Urinary bladder (tissue), 3 donors: ENCODE measurements at regions not wholly inside any gene's neighbourhood (a gene's known extent, or its start where the extent isn't known, plus 50 kb on each side); places are given as distances from the start of the nearest gene placed in this dataset.
"Not testable (repeated sequence)": the region's sequence is repeated elsewhere in the genome, so short reads cannot be mapped to it uniquely, and the experiment has no call there.

Experiments
- DNase-seq: peaks from one replicate; pipeline ENCODE4 v3.0.0-alpha.2; 2015; ENCODE audit errors: extremely low spot score
- H3K27ac ChIP-seq: one replicate; pipeline ENCODE4 v1.5.1; 2013; ENCODE audit warnings: low read depth, mild to moderate bottlenecking, moderate library complexity
- H3K36me3 ChIP-seq: one replicate; pipeline ENCODE4 v1.6.1; 2013; ENCODE audit warnings: mild to moderate bottlenecking, moderate library complexity; ENCODE audit not compliant: insufficient read depth
- H3K4me1 ChIP-seq: one replicate; pipeline ENCODE4 v1.6.1; 2013; ENCODE audit warnings: mild to moderate bottlenecking, moderate library complexity; ENCODE audit not compliant: insufficient read depth
- H3K4me3 ChIP-seq: one replicate; pipeline ENCODE4 v1.5.1; 2013; ENCODE audit warnings: low read depth, low read length
- WGBS: extraction: QIAGEN DNeasy Blood & Tissue Kit; methylation state at CpG from one replicate; pipeline ENCODE4 v1.1.7; 2013; 5-methylcytosine and 5-hydroxymethylcytosine counted together
- donor health status: healthy with polysubstance abuse.
- donor health status: healthy.

GRCh38 chr16:13479549-13479948 lies 440.4 kb upstream of the ERCC4 start:
- Histone ChIP-seq H3K4me3 (no peak overlapping the region), H3K27ac (no peak overlapping the region), H3K4me1 (no peaks in the 10 kb centered on the region), H3K36me3 (no peaks in the 10 kb centered on the region)
- no peak for DNase-seq
- 88% methylated on average over 7 of the region's 7 CpGs for WGBS

DNA sequence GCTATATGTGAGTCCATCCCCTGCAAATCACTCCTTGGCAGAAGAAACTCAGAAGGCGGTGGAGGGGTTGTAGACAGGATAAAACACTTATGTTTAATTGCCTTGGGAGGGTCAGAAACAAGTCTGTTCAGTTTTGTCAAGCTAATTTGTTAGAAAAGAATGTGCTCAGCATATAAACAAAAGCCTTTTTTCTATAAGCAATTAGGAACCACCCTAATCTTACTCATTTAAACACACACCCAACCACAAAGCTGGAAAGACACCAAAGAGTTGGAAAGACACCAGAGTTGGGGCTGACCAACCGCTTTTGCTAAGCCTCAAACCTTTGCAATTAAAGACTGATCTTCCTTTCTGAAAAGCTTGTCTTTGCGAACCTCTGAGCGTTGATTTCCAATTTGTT lies 439.2 kb upstream of the ERCC4 start:
- Histone ChIP-seq H3K4me3 (no peak overlapping the region), H3K4me1 (no peaks in the 10 kb centered on the region), H3K27ac (no peak overlapping the region), H3K36me3 (no peaks in the 10 kb centered on the region)
- DNase-seq, result no peak
- 64% methylated on average over 4 of the region's 4 CpGs for WGBS

- H3K36me3 ChIP-seq, result no peaks in the 10 kb centered on the region
- H3K27ac ChIP-seq, result no peak overlapping the region
- no peaks in the 10 kb centered on the region for H3K4me1 ChIP-seq
- H3K4me3 ChIP-seq, result no peak overlapping the region
- DNase-seq, result no peak
- 73% methylated on average over 3 of the region's 3 CpGs for WGBS
Observed at GRCh38 chr16:13483121-13483520, 436.8 kb upstream of the ERCC4 start.

GRCh38 chr16:13489416-13489815 lies 430.5 kb upstream of the ERCC4 start:
- not testable (repeated sequence) for H3K4me3 ChIP-seq, DNase-seq, H3K36me3 ChIP-seq, H3K4me1 ChIP-seq, H3K27ac ChIP-seq
- 76% methylated on average over 3 of the region's 3 CpGs for WGBS

- WGBS, result 83% methylated on average over 4 of the region's 4 CpGs
- no peak for DNase-seq
- Histone ChIP-seq H3K27ac (no peak overlapping the region), H3K36me3 (no peaks in the 10 kb centered on the region), H3K4me3 (no peak overlapping the region), H3K4me1 (no peaks in the 10 kb centered on the region)
Observed at GRCh38 chr16:13492046-13492445, 427.9 kb upstream of the ERCC4 start.

GRCh38 chr16:13503960-13504635 lies 415.9 kb upstream of the ERCC4 start:
- no peaks in the 10 kb centered on the region for H3K4me1 ChIP-seq
- DNase-seq, result no peak
- H3K4me3 ChIP-seq, result no peak overlapping the region
- H3K27ac ChIP-seq, result no peak overlapping the region
- no peaks in the 10 kb centered on the region for H3K36me3 ChIP-seq
- WGBS, result 83% methylated on average over 5 of the region's 5 CpGs

GRCh38 chr16:13507530-13507929 lies 412.4 kb upstream of the ERCC4 start:
- no peak for DNase-seq
- Histone ChIP-seq H3K27ac (no peak overlapping the region), H3K4me1 (no peaks in the 10 kb centered on the region), H3K4me3 (no peak overlapping the region), H3K36me3 (no peaks in the 10 kb centered on the region)
- WGBS, result 50% methylated on average over 5 of the region's 5 CpGs

- H3K36me3 ChIP-seq, result no peaks in the 10 kb centered on the region
- H3K27ac ChIP-seq, result no peak overlapping the region
- no peak overlapping the region for H3K4me3 ChIP-seq
- no peak for DNase-seq
- 68% methylated on average over 5 of the region's 5 CpGs for WGBS
- H3K4me1 ChIP-seq, result no peaks in the 10 kb centered on the region
Observed at GRCh38 chr16:13510425-13511151, 409.4 kb upstream of the ERCC4 start.

DNA sequence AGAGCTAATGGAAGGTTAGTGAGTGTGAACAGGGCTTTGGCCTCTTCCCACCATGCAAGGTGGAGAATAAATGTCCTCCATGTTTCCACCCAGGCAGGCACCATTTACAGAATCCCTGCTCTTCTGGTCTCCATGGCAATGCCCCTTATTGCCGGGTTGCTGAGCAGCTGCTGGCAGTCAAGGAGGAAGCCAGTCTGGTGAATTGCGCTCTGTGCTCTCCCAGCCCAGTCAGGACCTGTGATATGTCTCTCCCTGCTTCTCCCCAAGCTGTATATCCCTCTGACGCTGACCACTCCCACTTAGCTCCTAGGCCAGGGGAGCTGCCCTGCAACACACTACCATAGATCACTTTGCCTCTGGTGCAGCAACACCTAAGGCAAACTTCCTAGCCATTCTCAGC lies 402.1 kb upstream of the ERCC4 start:
- H3K27ac ChIP-seq, result no peak overlapping the region
- H3K36me3 ChIP-seq, result no peaks in the 10 kb centered on the region
- H3K4me1 ChIP-seq, result no peaks in the 10 kb centered on the region
- no peak for DNase-seq
- 31% methylated on average over 3 of the region's 3 CpGs for WGBS
- no peak overlapping the region for H3K4me3 ChIP-seq

DNA sequence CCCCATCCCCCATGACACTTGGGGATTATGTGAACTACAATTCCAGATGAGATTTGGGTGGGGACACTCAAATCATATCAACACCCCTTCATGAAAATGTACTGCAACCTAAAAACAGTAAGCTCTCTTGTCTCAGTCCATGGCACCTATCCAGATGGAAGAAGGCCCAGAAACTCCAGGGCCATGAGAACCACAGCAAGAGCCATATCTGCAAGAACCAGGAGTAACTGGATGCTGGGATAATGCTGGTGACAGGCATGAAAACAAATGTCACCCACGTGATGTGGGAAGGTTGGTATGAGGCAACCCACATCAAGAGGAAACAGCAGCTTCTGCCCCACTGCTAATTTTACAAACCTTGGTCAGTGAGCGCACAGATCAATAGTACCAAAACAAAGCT lies 400.1 kb upstream of the ERCC4 start:
- no peak overlapping the region for H3K27ac ChIP-seq
- DNase-seq, result no peak
- 72% methylated on average over 2 of the region's 2 CpGs for WGBS
- no peak overlapping the region for H3K4me3 ChIP-seq
- no peaks in the 10 kb centered on the region for H3K4me1 ChIP-seq
- no peaks in the 10 kb centered on the region for H3K36me3 ChIP-seq

- 36% methylated on average over 2 of the region's 2 CpGs for WGBS
- H3K4me1 ChIP-seq, result no peaks in the 10 kb centered on the region
- no peaks in the 10 kb centered on the region for H3K36me3 ChIP-seq
- no peak overlapping the region for H3K4me3 ChIP-seq
- DNase-seq, result no peak
- no peak overlapping the region for H3K27ac ChIP-seq
Observed at GRCh38 chr16:13521356-13521755, 398.6 kb upstream of the ERCC4 start.

GRCh38 chr16:13527332-13527731 lies 392.6 kb upstream of the ERCC4 start:
- DNase-seq, result no peak
- WGBS, result 70% methylated on average over 7 of the region's 7 CpGs
- no peaks in the 10 kb centered on the region for H3K36me3 ChIP-seq
- no peak overlapping the region for H3K27ac ChIP-seq
- no peak overlapping the region for H3K4me3 ChIP-seq
- H3K4me1 ChIP-seq, result no peaks in the 10 kb centered on the region

- H3K36me3 ChIP-seq, result no peaks in the 10 kb centered on the region
- WGBS, result 42% methylated on average over 3 of the region's 3 CpGs
- H3K4me1 ChIP-seq, result no peaks in the 10 kb centered on the region
- no peak overlapping the region for H3K27ac ChIP-seq
- DNase-seq, result no peak
- no peak overlapping the region for H3K4me3 ChIP-seq
Observed at GRCh38 chr16:13528691-13529090, 391.3 kb upstream of the ERCC4 start.

DNA sequence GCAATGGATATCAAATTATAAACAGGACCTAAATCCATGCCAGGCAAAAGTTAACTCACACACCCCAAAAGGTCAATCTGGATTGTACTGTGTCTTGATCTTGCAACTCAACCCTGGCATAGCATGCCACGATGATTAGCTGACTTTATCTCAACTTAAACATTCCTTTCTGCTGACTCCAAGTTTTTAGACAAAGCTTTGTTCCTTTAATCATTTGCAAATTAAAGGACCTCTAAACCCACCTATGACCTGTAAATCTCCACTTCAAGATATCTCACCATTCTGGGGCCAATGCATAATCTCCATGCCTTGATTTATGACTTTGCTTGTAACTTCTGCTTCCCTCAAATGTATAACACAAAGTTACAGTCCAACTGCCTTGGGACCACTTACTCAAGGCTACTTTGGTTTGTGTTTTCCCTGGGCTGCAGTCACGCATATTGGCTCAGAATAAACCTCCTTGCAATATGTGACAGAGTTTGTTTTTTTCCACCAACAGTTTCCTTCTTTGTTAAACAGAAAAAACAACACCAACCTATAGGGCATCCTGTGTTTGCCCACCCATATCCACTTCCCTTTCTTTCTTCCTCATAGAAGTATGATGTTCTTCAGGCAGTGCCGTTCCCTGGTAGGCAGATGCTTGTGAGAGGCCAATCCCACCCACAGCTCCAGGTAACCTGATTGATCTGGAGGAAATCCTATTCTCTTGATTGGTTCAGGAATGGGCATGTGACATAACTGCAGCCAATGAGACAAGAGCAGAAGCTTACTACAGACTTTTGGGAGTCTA lies 390.6 kb upstream of the ERCC4 start:
- no peak for DNase-seq
- WGBS, result 33% methylated on average over 3 of the region's 3 CpGs
- Histone ChIP-seq H3K27ac (no peak overlapping the region), H3K36me3 (no peaks in the 10 kb centered on the region), H3K4me1 (no peaks in the 10 kb centered on the region), H3K4me3 (no peak overlapping the region)
